IPS DF 6.9 (cell line): ENCODE measurements at regions not wholly inside any gene's neighbourhood (a gene's known extent, or its start where the extent isn't known, plus 50 kb on each side); places are given as distances from the start of the nearest gene placed in this dataset.

Experiments
- DNase-seq: peaks from one replicate; pipeline ENCODE4 v3.0.0-alpha.2; 2013; ENCODE audit warnings: low read depth, low spot score
- H3K27ac ChIP-seq: one replicate; pipeline ENCODE4 v1.5.1; 2013; ENCODE audit warnings: low read length, control low read depth
- H3K27me3 ChIP-seq: 2 replicates; pipeline ENCODE4 v1.6.1; 2013; ENCODE audit warnings: mild to moderate bottlenecking, low read length; ENCODE audit not compliant: control insufficient read depth, insufficient read depth
- H3K36me3 ChIP-seq: 2 replicates; pipeline ENCODE4 v1.6.1; 2013; ENCODE audit warnings: low read length; ENCODE audit not compliant: control insufficient read depth, insufficient read depth
- H3K4me1 ChIP-seq: 2 replicates; pipeline ENCODE4 v1.6.1; 2013; ENCODE audit warnings: low read length; ENCODE audit not compliant: control insufficient read depth, insufficient read depth
- H3K4me3 ChIP-seq: 2 replicates; pipeline ENCODE4 v1.5.1; 2013; ENCODE audit warnings: mild to moderate bottlenecking, low read length
- H3K9me3 ChIP-seq: 2 replicates; pipeline ENCODE4 v1.6.1; 2013; ENCODE audit warnings: low read length, inconsistent platforms; ENCODE audit not compliant: control insufficient read depth, insufficient read depth
- WGBS: extraction: QIAGEN DNeasy Blood & Tissue Kit; methylation state at CpG from one replicate; pipeline ENCODE4 v1.1.7; 2013; ENCODE audit warnings: mixed read lengths, missing lambda C conversion rate; ENCODE audit not compliant: insufficient read length, insufficient coverage; 5-methylcytosine and 5-hydroxymethylcytosine counted together

GRCh38 chr14:39972704-39973103 lies 540.5 kb upstream of the FBXO33 start:
- Histone ChIP-seq H3K27me3 (no peaks in the 10 kb centered on the region), H3K36me3 (no peaks in the 10 kb centered on the region), H3K4me1 (no peaks in the 10 kb centered on the region), H3K27ac (no peak overlapping the region), H3K9me3 (no peaks in the 10 kb centered on the region), H3K4me3 (no peak overlapping the region)
- no peak for DNase-seq
- WGBS, result no CpG with 5 or more reads among the region's 2 CpGs

DNA sequence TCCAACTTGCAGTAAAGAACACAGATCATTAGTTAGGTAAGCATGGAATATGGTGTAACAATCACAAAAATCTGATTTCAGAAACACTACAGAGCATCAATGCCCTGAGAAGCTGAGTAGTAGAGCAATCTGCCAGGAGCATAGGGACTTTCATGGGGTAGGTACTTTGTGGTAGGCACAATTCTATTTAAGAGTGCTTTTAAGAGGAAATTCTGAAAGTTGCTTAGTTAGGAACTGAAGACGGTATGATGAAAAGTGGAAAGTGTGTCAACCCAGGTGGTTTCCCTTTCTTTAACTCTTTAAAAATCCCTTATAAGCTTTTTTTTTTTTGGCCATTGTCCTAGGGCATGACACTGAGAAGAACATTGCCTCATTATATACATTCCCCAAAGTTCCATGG lies 535.7 kb upstream of the FBXO33 start:
- WGBS, result no CpG with 5 or more reads among the region's 1 CpG
- H3K9me3 ChIP-seq, result no peaks in the 10 kb centered on the region
- no peaks in the 10 kb centered on the region for H3K27me3 ChIP-seq
- no peaks in the 10 kb centered on the region for H3K36me3 ChIP-seq
- no peak for DNase-seq
- H3K4me3 ChIP-seq, result no peak overlapping the region
- no peaks in the 10 kb centered on the region for H3K4me1 ChIP-seq
- H3K27ac ChIP-seq, result no peak overlapping the region

- Histone ChIP-seq H3K4me1 (no peaks in the 10 kb centered on the region), H3K27me3 (no peaks in the 10 kb centered on the region), H3K36me3 (no peaks in the 10 kb centered on the region), H3K4me3 (no peak overlapping the region), H3K27ac (no peak overlapping the region), H3K9me3 (no peaks in the 10 kb centered on the region)
- no peak for DNase-seq
- no CpG with 5 or more reads among the region's 3 CpGs for WGBS
Observed at GRCh38 chr14:39957987-39958386, 525.8 kb upstream of the FBXO33 start.

- Histone ChIP-seq H3K36me3 (no peaks in the 10 kb centered on the region), H3K4me3 (no peak overlapping the region), H3K27ac (no peak overlapping the region), H3K9me3 (no peaks in the 10 kb centered on the region), H3K4me1 (no peaks in the 10 kb centered on the region), H3K27me3 (no peaks in the 10 kb centered on the region)
- DNase-seq, result no peak
- WGBS, result no CpG with 5 or more reads among the region's 3 CpGs
Observed at GRCh38 chr14:39957290-39957689, 525.1 kb upstream of the FBXO33 start.

- no peaks in the 10 kb centered on the region for H3K27me3 ChIP-seq
- no peaks in the 10 kb centered on the region for H3K36me3 ChIP-seq
- DNase-seq, result no peak
- no peaks in the 10 kb centered on the region for H3K4me1 ChIP-seq
- WGBS, result no CpG with 5 or more reads among the region's 4 CpGs
- no peaks in the 10 kb centered on the region for H3K9me3 ChIP-seq
- H3K27ac ChIP-seq, result no peak overlapping the region
- H3K4me3 ChIP-seq, result no peak overlapping the region
Observed at GRCh38 chr14:39956372-39956771, 524.1 kb upstream of the FBXO33 start.

DNA sequence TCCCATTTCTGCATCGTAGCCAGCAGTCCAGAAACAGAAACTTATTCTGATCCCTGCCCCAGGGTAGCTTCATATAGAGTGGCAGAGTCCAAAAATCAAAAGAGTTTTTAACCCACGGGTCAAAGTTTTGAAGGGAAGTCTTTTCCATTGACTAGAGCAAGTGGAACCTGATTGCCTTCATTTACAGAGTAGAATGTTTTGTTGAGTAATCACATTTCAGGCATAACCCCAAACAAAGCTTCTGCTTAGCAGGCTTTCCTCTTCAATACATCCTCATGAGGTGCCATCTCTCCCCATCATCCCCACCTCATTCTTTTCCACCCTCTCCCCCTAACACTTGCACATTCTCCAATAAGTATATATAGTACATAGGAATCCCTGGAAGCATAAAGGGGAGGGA lies 516.0 kb upstream of the FBXO33 start:
- Histone ChIP-seq H3K27ac (no peak overlapping the region), H3K27me3 (no peaks in the 10 kb centered on the region), H3K9me3 (no peaks in the 10 kb centered on the region), H3K4me3 (no peak overlapping the region), H3K4me1 (no peaks in the 10 kb centered on the region), H3K36me3 (no peaks in the 10 kb centered on the region)
- no CpG with 5 or more reads among the region's 2 CpGs for WGBS
- DNase-seq, result no peak

DNA sequence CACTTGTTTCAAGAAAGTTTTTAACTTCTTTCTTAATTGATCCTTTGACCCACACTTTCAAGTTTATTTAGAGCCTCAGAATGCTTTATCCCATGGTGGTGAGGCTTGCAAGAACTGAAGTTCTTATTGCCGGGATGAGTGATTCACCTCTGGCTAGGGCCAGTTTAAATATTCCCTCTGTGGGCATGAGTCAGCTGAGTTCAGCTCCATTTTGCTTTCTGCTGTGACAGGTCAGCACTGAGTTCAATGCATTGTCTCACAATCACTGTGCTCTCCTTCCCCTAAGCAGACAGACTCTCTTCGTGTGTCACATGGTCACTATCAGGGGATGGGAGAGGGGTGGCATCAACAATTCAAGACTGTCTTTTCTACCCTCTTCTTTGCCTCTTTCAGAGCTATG lies 514.6 kb upstream of the FBXO33 start:
- Histone ChIP-seq H3K36me3 (no peaks in the 10 kb centered on the region), H3K9me3 (no peaks in the 10 kb centered on the region), H3K4me3 (no peak overlapping the region), H3K27ac (no peak overlapping the region), H3K4me1 (no peaks in the 10 kb centered on the region), H3K27me3 (no peaks in the 10 kb centered on the region)
- no CpG with 5 or more reads among the region's 2 CpGs for WGBS
- no peak for DNase-seq

- no peaks in the 10 kb centered on the region; the same call in 1 of the 2 replicates for H3K27me3 ChIP-seq
- no peaks in the 10 kb centered on the region; the same call in 1 of the 2 replicates for H3K4me1 ChIP-seq
- H3K9me3 ChIP-seq, result no peaks in the 10 kb centered on the region
- no peak overlapping the region for H3K27ac ChIP-seq
- H3K4me3 ChIP-seq, result no peak overlapping the region
- DNase-seq, result no peak
- H3K36me3 ChIP-seq, result no peaks in the 10 kb centered on the region
Observed at GRCh38 chr14:39939023-39939422, 506.8 kb upstream of the FBXO33 start.

- H3K36me3 ChIP-seq, result no peaks in the 10 kb centered on the region
- no CpG with 5 or more reads among the region's 6 CpGs for WGBS
- H3K27me3 ChIP-seq, result no peaks in the 10 kb centered on the region
- no peak overlapping the region for H3K27ac ChIP-seq
- no peaks in the 10 kb centered on the region for H3K4me1 ChIP-seq
- no peaks in the 10 kb centered on the region for H3K9me3 ChIP-seq
- H3K4me3 ChIP-seq, result no peak overlapping the region
- no peak for DNase-seq
Observed at GRCh38 chr14:39912192-39913100, 480.2 kb upstream of the FBXO33 start.

GRCh38 chr14:39897657-39898056 lies 465.4 kb upstream of the FBXO33 start:
- Histone ChIP-seq H3K9me3 (no peaks in the 10 kb centered on the region; the same call in 1 of the 2 replicates), H3K27me3 (no peaks in the 10 kb centered on the region), H3K4me1 (no peaks in the 10 kb centered on the region), H3K27ac (no peak overlapping the region), H3K36me3 (no peaks in the 10 kb centered on the region), H3K4me3 (no peak overlapping the region)
- DNase-seq, result no peak
- WGBS, result no CpG with 5 or more reads among the region's 2 CpGs

DNA sequence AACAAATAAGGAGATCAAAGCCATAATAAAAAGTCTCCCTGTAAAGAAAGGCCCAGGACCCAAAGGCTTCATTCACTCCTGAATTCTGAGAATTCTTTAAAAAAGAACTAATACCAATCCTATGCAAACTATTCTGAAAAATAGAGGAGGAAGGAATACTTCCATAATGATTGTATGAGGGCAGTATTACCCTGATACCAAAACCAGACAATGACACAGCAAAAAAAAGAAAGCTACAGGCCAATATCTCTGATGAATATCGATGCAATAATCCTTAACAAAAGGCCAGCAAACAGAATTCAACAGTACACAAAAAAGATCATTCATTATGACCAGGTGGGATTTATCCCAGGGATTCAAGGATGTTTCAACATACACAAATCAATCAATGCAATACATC lies 457.8 kb upstream of the FBXO33 start:
- Histone ChIP-seq H3K27me3 (no peaks in the 10 kb centered on the region), H3K4me3 (no peak overlapping the region), H3K9me3 (no peaks in the 10 kb centered on the region), H3K27ac (no peak overlapping the region), H3K36me3 (no peaks in the 10 kb centered on the region), H3K4me1 (no peaks in the 10 kb centered on the region)
- no peak for DNase-seq
- WGBS, result no CpG with 5 or more reads among the region's 1 CpG
